ENCODE measurements at regions not wholly inside any gene's neighbourhood (a gene's known extent, or its start where the extent isn't known, plus 50 kb on each side); places are given as distances from the start of the nearest gene placed in this dataset.
"Not testable (repeated sequence)": the region's sequence is repeated elsewhere in the genome, so short reads cannot be mapped to it uniquely, and the experiment has no call there.

DNA sequence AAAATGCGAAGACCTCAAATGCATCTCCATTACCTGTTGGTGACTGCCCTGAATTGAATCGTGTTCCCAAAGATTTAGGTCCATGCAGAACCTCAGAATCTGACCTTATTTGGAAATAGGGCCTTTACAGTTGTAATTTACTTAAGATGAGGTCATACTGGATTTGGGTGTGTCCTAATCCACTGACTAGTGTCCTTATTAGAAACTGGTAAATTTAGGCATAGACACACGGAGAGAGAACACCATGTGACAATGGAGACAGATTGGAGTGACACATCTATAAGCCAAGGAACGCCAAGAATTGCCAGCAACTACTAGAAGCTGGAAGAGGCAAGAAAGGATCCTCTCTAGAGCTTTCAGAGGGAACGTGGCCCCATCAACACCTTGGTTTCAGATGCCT is 203.1 kb downstream of the SMAD2 start:
- no peak for FAIRE-seq

DNA sequence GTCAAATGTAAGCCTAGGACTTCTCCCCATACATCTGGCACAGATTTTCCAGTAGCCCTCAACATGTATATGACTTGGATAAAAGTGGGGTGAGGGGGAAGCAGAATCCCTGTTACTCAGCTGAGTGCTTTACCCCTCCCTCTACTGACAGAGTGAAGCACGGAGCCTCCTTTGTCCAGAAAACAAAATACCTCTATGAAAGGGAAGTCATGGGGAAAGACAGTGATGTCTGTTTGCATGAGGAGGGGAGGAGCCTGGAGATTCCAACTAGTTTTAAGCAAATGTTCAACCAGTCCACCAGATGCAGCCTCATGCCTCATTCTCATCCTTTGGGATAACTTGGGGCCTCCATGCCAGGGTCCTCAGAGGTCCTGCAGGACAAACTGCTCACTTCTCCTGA is 203.9 kb downstream of the SMAD2 start:
- FAIRE-seq, result no peak

DNA sequence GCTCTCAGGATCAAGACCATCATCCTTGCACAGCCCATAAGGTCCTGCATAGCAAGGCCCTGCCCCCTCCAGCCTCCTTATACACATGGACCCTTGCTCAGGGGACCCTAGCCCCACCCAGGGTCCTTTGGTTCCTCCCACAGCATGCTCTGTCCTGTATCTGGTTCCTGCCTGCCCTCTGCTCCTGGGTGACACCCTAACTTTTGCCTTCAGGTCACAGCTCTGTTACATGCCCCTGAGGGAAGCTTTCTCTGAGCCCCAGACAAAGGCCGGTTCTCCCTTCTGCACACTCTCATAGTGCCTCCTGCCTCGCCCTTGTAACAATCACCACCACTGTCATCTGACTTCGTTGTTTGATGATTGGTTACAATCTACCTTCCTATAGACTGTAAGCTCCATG is 204.8 kb downstream of the SMAD2 start:
- no peak for FAIRE-seq

DNA sequence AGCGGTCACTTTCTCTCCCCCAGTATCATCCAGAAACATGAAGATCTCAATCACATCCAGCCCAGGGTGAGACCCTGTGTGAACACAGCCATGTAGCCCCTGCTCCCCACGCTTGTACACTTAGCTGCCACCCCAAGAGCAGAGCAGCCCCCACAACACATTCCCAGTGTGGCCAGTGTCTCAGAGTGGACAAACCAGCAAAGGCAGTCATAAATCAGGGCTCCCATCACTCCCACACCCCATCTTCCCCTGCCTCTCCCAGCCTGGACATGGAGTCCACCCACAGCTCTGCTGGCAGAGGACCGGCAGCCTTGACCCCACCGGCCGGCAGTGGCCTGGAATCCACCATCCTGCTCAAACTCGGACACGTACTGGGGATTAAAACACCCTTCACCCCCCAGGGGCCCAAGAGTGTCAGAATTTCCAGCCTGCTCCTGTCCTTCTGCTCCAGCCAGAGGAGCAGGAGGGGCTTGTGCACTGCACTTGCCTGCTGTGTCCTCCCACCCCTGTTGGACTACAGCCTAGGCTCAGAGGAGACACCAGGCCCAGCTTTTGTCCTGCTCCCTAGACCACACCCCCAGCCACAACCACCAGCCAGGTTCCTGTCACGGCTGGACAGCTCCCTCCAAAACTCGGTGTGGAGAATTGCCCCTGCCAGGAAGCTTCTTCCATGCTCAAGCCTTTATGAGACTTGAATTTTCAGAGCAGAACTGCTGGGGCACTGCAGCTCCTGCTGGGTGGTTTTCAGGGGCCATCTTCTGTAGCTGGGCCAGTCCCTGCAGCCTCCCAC is 206.1 kb downstream of the SMAD2 start:
- no peak for FAIRE-seq

DNA sequence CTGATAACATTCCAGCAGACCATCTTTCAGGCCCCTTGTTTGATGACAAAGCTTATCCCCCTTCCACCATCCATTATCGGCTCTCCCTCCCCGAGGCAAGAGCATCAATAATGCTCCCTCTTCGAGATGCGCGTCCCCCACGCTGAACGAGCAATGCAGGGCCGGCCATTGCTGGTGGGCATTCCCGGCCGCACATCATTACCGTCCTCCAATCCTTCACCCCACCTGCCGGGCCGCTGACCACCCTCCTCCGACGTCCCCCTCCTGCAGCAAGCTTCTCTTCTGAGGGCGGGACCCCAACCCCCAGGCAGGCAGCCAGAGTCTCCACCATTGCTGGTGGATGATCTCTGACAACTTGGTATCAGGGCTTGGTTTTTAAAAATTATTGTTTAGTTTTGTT is 208.6 kb downstream of the SMAD2 start:
- FAIRE-seq, result no peak

DNA sequence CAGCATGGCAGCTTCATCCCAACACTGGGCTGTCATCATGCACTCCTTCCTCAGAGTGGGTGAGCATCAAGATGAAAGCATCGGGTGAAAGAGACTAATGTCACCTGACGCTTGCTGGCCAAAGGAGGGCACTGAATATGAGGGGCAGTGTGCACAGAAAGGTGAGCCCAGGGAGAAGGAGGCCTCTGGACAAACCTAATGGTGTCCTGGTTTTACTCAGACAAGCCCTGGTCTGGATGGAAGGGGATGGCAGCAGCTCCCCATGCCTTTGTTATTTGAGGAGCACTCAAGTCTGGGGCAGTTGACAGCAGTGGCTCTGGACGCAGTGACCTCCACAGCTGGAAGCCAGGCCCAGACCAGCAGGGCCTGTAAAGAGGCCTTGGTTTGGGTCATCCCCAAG is 209.7 kb downstream of the SMAD2 start:
- no peak for FAIRE-seq

DNA sequence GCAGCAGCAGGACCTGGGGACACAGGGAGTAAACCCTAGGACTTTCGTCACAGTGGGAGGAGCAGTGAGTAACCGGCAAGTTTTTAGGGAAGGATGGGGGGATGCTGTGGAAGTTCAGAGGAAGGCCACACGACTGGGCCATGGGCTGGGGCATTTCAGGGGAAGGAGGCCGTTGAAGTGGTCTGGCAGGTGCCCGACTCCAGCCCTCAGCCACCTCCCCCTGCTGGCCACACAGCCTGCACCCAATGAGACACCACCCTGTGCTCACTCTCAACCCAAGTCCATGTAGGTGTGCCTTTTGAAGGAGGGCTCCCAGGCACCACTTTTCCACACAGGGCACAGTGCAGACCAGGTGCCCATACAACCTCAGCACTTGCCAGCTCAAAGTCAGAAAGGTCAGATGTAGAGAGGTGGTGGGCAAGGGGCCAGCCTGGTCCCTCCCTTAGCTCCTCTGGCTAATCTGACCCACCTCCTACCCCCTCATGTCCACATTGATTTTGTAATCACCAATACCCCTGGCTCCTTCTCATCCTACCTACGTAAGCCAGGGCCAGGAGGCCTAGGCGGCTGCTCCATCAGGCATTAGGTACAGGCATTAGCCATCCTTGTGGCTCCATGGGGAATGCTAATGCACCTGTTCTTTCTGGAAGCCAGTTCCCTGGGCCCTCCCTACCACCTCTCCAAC is 211.2 kb downstream of the SMAD2 start:
- no peak for FAIRE-seq

DNA sequence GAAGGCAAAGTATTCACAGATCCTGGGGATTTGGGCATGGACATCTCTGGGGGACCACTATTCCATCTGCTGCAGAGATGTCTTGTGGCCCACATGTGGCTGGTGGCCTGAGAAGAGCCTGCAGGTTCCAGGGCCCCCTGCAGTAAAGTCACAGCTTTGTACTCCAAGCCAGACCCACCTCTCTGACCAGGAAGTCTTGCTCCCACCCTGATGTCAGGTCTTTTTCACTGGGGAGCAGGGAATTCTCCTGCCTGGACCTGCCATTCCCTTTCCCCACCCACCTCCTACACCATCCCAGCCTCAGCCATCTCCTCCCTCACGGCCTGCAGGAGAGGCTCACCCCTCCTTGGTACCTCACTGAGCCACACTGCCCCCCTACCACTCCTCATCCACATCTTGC is 211.8 kb downstream of the SMAD2 start:
- FAIRE-seq, result no peak

DNA sequence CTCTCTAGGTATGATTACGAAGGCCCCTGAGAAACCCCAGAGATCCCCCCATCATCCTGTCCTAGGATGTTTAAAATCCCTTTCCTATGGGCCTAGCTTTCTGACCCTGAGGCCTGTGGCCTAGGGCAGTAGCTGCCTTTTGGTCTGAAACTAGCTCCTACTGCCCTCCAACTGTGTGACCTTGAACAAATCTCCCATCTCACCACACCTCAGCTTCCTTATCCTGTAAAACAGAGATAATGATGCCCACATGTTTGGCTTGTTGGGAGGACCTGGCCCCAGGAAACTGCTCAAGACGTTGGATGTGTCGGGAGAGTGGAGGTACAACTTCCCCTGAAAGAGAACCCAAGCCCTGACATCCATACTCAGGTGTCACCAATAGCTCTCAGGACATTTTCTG is 213.2 kb downstream of the SMAD2 start:
- no peak for FAIRE-seq

DNA sequence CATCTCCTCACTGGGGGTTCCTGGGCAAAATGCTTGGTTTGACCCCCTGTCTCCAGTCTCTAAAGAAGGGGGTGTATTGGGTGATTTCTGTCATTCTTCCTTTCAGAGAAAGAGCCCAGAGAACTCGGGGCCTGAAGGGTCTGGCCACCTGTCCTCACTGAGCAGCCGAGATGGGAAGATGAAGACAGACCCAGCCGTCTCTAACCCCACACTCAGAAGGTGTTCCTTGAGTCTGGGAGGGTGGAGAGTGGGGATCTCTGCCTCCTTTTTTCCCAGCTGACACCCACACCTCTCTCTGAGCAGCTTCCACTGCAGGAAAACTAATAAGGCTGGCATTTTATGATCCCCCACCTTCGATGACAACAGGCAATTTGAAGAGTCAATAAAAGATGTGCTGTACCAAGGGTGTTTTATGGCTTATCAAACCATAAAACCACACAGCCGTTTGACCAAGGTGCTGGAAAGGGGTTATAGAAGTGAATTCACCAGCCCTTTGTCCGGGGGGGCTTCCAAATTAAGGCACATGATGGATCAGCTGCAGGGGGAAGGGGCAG is 213.8 kb downstream of the SMAD2 start:
- no peak for FAIRE-seq

DNA sequence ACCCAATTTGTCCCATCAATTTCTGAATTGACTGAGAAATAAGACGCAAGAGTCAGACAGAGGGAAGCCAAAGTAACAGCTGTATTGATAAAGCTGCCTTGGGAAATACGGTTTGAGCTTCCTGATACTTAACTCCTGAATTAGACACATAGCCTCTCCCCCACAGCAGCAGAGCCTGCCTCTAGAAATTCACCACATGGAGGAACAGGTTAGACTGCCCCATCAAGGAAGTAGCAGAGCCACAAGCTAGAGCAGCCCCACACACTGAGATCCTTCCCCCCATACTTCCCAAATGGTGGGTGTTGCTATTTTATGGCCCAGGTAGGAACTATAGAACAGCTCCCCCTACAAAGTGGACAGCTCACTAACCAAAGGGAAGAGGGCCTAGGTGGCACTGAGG is 220.0 kb downstream of the SMAD2 start:
- FAIRE-seq, result no peak

DNA sequence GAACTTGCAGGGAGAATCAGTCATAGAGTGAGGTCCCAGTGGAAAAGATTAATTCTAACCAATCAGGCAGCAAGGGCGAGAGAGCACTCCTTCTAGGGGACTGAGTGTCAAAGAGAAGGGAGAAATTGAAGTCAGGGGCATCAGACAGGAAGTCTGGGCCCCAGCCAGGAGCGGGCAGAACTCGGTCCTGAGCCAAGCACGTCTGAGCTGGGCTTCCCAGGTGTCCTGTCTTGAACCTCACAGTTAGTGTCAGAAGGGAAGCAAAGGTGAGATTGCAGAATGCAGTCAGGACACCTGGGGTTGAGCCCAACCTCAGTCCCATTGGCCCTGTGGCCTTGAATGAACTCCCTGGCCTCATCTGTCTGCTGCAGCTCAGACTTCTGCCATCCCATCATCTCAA is 220.9 kb downstream of the SMAD2 start:
- FAIRE-seq, result no peak

DNA sequence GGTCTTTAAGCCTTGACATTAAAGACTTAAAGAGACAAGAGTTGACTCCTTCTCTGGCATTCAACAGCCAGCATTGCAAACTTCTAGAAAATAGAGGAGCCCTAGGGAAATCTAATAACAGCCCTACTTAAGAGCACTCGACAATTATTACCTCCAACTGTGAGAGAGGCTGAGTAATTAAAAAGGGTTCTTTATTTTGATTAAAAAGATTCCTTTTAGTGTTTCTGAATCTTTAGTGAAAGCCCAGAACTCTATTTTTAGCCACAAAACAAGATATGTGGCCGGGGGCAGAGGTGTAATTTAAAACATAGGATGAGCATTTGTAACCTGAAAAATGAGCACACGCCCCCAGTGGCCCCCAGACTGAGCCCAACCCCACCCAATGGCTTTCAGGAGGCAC is 222.3 kb downstream of the SMAD2 start:
- FAIRE-seq, result no peak

DNA sequence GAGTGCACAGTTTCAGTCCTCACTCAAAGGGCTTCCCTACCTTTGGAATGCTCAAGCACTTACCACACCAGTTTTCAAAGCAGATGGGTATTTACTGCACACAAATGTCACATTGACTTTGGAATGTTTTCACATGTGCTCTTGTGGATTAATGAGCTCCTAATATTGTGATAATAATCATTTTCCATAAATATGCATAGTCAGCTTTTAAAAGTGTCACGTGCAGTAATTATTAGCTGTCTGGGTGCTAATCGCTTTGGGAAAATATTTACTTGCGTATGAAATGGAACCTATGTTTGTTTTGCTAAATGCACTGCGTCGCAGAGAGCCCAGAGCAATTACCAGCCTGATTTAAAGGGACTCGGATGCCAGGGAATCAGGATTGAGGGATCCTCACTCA is 229.3 kb downstream of the SMAD2 start:
- no peak for FAIRE-seq

DNA sequence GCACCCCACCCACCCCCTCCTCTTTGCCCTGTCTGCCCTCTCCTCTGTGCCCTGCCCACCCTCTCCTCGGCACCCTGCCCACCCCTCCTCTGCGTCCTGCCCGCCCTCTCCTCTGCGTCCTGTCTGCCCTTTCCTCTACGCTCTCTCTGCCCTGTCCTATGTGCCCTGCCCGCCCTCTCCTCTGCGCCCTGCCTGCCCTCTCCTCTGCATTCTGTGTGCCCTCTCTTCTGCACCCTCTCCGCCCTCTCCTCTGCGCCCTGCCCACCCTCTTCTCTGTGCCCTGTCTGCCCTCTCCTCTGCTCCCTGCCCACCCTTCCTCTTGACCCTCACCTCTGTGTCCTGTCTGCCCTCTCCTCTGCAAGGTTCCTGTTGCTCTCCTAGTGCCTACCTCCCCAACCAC is 233.6 kb downstream of the SMAD2 start:
- no peak for FAIRE-seq

DNA sequence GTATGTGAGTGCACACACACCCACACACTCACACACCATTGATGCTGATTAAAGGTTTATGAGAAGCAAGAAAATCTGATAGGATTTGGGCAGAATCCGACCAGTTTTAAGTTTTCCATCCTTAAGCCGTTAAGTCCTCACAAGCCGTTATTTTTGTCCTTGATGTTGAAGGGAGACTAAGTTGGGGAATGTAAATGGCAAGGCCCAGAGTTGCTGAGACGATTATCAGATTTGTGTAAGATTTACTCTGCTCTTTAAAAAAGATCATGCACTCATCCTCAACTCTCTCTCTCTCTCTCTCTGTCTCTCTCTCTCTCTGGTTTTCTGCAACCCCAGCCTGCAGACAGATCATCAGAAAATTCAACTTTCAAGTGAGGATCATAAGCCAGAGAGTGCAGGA is 238.8 kb downstream of the SMAD2 start:
- FAIRE-seq, result no peak

DNA sequence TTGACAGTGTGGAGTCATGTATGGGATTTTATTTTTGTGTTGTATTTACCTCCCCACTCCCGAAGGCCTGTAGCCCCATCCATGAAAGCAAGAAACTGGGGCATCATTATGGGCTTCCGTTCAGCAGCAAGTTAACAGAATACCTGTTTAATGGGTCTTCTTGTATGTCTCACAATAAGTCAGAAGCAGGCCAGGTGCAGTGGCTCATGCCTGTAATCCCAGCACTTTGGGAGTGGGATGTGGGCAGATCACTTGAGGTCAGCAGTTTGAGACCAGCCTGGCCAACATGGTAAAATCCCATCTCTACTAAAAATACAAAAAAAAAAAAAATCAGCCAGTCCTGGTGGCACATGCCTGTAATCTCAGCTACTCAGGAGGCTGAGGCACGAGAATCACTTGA is 239.7 kb downstream of the SMAD2 start:
- not testable (repeated sequence) for FAIRE-seq

DNA sequence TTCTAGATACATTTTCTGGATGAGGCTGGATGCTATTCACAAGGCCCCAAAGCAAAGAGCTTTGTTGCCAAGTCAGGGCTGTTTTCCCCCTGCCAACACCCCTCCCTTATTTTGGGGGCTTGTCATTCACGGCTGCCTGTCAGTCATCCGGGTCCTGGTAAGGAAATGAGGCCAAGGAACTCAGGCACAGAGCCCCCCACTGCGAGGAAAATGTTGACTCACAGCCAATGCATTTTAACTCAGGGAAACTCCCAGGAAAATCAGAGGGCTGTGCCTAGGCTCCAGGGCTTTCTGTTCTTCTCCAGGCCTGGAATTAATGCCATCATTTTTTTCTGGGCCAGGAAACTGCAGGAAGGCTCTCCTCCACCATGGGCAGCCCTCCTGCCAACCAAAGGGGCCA is 241.1 kb downstream of the SMAD2 start:
- FAIRE-seq, result no peak

DNA sequence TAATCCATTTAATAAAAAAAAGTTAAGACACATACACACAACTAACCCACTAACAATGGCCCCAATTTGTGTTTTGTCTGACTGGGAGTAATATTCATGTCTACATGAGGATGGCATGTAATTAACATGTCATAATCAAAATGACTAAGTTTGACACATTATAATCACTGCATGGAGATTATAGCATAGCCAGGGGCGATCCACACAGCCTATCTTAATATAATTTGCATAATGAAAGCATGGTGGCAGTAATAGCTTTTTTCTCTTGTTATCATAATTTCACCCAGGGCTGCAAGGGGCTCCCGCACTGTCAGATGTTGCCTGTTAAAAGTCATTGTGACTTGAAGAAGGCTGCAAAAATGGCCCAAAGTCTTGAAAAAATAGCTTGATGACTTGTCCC is 243.7 kb downstream of the SMAD2 start:
- FAIRE-seq, result no peak

DNA sequence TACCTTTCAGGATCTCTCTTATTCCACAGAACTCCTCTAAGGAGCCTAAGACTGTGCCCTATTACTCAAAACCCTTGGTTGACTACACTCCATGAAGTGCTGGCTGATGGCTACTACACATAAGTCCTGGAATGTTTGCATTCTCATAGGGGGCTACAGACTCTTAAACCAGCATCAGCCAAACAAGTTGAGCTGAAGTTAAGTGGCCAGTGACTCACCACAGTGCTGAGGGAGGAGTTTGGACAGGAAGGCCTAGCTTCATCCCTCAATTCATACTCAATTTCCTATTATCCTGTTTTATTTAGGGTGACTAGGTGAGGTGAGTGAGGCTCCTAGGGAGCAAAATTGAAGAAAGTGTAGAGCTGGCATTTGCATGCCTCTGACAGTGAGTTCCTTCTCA is 246.7 kb downstream of the SMAD2 start:
- FAIRE-seq, result no peak

DNA sequence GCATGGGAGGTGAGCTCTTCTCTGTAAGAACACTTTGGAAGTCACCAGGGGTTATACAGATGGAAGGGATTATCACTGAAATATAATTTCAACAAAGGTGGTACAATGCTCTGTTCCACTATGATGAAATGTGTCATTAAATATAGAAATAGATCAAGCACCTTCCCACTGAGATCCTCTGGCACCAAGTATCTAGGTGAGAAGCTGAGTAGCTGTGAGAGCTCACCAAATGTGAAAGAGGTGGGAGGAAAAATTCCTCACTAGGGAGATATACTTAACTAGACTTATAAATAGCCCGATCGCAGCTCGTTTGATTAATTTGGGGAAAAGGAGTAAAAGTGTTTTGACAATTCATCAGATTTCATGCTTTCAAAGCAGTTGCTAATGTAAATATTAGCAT is 247.6 kb downstream of the SMAD2 start:
- FAIRE-seq, result no peak

DNA sequence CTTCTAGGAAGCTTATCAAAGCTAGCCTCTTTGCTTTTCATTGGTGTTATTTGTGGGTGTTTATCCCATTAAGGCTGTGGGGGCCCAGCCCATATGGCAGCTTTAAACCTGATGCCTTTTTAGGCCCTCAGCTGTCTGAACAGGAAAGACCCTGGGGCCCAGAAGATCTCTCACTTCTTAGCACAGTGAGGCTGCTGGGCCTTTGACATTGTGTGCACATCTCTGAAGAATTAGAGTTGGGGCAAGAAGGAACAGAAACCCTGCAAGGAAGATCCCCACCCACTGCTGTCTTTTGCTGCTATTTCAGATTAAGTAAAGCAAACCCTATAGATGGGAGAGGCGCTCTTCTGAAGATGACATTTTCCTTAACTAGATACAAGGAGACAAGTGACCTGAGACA is 250.0 kb downstream of the SMAD2 start:
- no peak for FAIRE-seq

DNA sequence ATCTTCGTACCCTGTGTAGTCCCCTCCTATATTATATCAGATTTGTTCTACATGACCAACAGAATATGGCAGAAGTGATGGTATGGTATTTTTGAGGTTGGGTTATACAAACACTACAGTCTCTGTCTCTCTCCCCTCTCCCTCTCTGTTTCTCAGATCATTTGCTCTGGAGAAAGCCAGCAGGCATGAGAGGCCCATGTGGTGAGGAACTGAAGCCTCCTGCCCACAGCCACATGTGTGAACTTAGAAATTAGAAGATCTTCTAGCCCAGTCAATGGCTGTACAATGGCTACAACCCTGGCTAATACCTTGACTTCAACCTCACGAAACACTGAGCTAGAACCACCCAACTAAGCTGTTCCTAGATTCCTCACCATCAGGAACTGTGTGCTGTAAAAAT is 250.6 kb downstream of the SMAD2 start:
- FAIRE-seq, result no peak

DNA sequence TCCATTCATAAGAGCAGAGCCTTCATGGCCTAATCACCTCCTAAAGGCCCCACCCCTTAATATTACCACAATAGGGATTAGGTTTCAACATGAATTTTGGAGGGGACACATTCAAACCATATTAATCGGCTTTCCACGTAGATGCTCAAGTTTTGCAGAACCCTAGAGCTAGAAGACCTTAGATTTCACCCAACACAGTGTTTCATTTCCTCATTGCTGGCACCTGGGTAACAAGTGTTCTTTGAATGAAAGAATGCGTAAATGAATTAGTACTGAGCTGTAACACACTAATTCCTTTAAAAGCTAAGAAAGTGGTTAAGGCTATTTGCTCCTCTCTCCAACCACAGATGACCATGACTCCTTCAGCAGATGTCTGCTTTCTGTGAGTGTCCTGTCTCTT is 252.5 kb downstream of the SMAD2 start:
- FAIRE-seq, result no peak

DNA sequence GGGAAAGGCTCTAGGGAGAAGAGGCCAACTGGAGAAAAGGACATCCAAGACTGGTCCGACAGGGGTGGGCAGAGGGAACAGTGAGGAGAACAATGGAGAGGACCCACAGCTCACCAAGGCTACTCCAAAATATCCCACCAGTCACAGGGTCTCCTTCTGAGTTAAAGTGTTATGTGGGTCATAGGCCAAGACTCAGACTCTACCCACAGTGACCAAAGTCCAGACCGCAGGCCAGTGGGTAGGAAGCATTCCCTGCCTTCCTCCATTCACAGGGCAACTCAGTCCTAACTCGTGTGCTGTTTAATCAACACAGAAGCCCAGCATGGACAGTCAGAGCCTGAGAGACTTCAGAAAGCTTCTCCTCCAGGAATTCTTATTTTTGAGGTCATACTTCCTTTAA is 260.6 kb downstream of the SMAD2 start:
- no peak for FAIRE-seq
